ENCODE measurements at regions not wholly inside any gene's neighbourhood (a gene's known extent, or its start where the extent isn't known, plus 50 kb on each side); places are given as distances from the start of the nearest gene placed in this dataset.
"Not testable (repeated sequence)": the region's sequence is repeated elsewhere in the genome, so short reads cannot be mapped to it uniquely, and the experiment has no call there.

GRCh38 chr3:139110929-139111328 is 66.2 kb upstream of the PRR23C start:
- H3K4me1 ChIP-seq (ENCODE audit: insufficient read depth, low read length); DNase-seq; H3K9me3 ChIP-seq (ENCODE audit: low read length); H3K79me2 ChIP-seq (ENCODE audit: low read length); H2AFZ ChIP-seq (ENCODE audit: low read length); BruUV-seq (replicated peaks); H4K20me1 ChIP-seq (ENCODE audit: low read length); ATAC-seq; H3K36me3 ChIP-seq (ENCODE audit: low read depth, low read length); H3K27me3 ChIP-seq (ENCODE audit: low read length); H3K9ac ChIP-seq (ENCODE audit: low read length); POLR2A ChIA-PET (ENCODE audit: unreplicated experiment); H3K4me3 ChIP-seq (ENCODE audit: low read length); H3K4me2 ChIP-seq (ENCODE audit: low read length); H3K27ac ChIP-seq (ENCODE audit: low read length); H3F3A ChIP-seq (ENCODE audit: low read length, unreplicated experiment); H3K9me2 ChIP-seq (replicated peaks; ENCODE audit: low read length): not testable (repeated sequence)
- intact Hi-C loops (cut with micrococcal nuclease) = loop anchor here (2.0 kb wide), 1 partner anchor 92 kb away; no protein-coding TSS in a partner anchor
- CTCF ChIA-PET = interaction anchor here (1.9 kb wide), 1 partner anchor 32 kb away, joined by 6 read pairs; no protein-coding TSS in a partner anchor

GRCh38 chr3:139111392-139112229 is 66.9 kb upstream of the PRR23C start:
- H3K27me3 ChIP-seq (ENCODE audit: low read length) = no peaks in the 10 kb centered on the region
- ChIA-PET CTCF (interaction anchor here (0.6 to 1.9 kb wide), 5 partner anchors 16 to 242 kb away, joined by 3 to 15 read pairs (median 6); no protein-coding TSS in a partner anchor), POLR2A (ENCODE audit: unreplicated experiment) (no interaction called here)
- H3K4me1 ChIP-seq (ENCODE audit: insufficient read depth, low read length) = 0 out of 2 replicates have a peak, but pooled peaks cover under 1% of the 10 kb centered on the region
- no peaks in the 10 kb centered on the region for H3K79me2 ChIP-seq (ENCODE audit: low read length)
- H4K20me1 ChIP-seq (ENCODE audit: low read length) = no peaks in the 10 kb centered on the region
- H2AFZ ChIP-seq (ENCODE audit: low read length) = peak overlapping the region; percentile 69
- H3K9ac ChIP-seq (ENCODE audit: low read length) = no peak overlapping the region
- intact Hi-C loops (cut with micrococcal nuclease) = loop anchor here (2.0 kb wide), 2 partner anchors 91 to 217 kb away; no protein-coding TSS in a partner anchor
- no peaks in the 10 kb centered on the region for H3K9me2 ChIP-seq (replicated peaks; ENCODE audit: low read length)
- H3K27ac ChIP-seq (ENCODE audit: low read length) = no peak overlapping the region
- BruUV-seq (replicated peaks) = no TSS peak
- TF ChIP-seq CTCF (conservative IDR thresholded peaks at IDR 0.05; ENCODE audit: low read depth, low read length) = peak; percentile 77
- no peak for TF ChIP-seq EZH2 (IDR thresholded peaks at IDR 0.05; ENCODE audit: low read length, unreplicated experiment)
- ATAC-seq (peak; percentile 91), DNase-seq (peak; percentile 58)
- H3K4me2 ChIP-seq (ENCODE audit: low read length) = peak overlapping the region; percentile 57
- no peaks in the 10 kb centered on the region for H3K9me3 ChIP-seq (ENCODE audit: low read length)
- no peaks in the 10 kb centered on the region for H3K36me3 ChIP-seq (ENCODE audit: low read depth, low read length)
- no peaks in the 10 kb centered on the region for H3F3A ChIP-seq (ENCODE audit: low read length, unreplicated experiment)
- H3K4me3 ChIP-seq (ENCODE audit: low read length) = no peak overlapping the region

- no peaks in the 10 kb centered on the region for H3K36me3 ChIP-seq (ENCODE audit: low read depth, low read length)
- no peaks in the 10 kb centered on the region for H3K79me2 ChIP-seq (ENCODE audit: low read length)
- H3F3A ChIP-seq (ENCODE audit: low read length, unreplicated experiment) = no peaks in the 10 kb centered on the region
- no peaks in the 10 kb centered on the region for H3K9me3 ChIP-seq (ENCODE audit: low read length)
- peak overlapping the region; percentile 69 for H2AFZ ChIP-seq (ENCODE audit: low read length)
- H3K27me3 ChIP-seq (ENCODE audit: low read length) = no peaks in the 10 kb centered on the region
- BruUV-seq (replicated peaks) = no TSS peak
- no peak overlapping the region for H3K9ac ChIP-seq (ENCODE audit: low read length)
- H4K20me1 ChIP-seq (ENCODE audit: low read length) = no peaks in the 10 kb centered on the region
- H3K4me2 ChIP-seq (ENCODE audit: low read length) = peak overlapping the region; percentile 57
- POLR2A ChIA-PET (ENCODE audit: unreplicated experiment) = no interaction called here
- ATAC-seq = no peak
- peaks cover 4% of the 10 kb centered on the region for H3K4me1 ChIP-seq (ENCODE audit: insufficient read depth, low read length)
- no peak overlapping the region for H3K4me3 ChIP-seq (ENCODE audit: low read length)
- intact Hi-C loops (cut with micrococcal nuclease) = loop anchor here (2.0 kb wide), 1 partner anchor 217 kb away; no protein-coding TSS in a partner anchor
- H3K9me2 ChIP-seq (replicated peaks; ENCODE audit: low read length) = no peaks in the 10 kb centered on the region
- CTCF ChIA-PET = interaction anchor here (0.6 to 1.9 kb wide), 5 partner anchors 15 to 242 kb away, joined by 3 to 15 read pairs (median 6); no protein-coding TSS in a partner anchor
- H3K27ac ChIP-seq (ENCODE audit: low read length) = no peak overlapping the region
- TF ChIP-seq EZH2 (IDR thresholded peaks at IDR 0.05; ENCODE audit: low read length, unreplicated experiment) (no peak), EZH2phosphoT487 (IDR thresholded peaks at IDR 0.05; ENCODE audit: borderline replicate concordance, low read length) (no peak), CTCF (conservative IDR thresholded peaks at IDR 0.05; ENCODE audit: low read depth, low read length) (0 out of 2 replicates have a peak, but pooled peaks have one; percentile 5)
- DNase-seq = no peak
Observed at GRCh38 chr3:139112230-139112558, 67.5 kb upstream of the PRR23C start.
